Choroid plexus epithelial cell (primary cell): ENCODE measurements at regions not wholly inside any gene's neighbourhood (a gene's known extent, or its start where the extent isn't known, plus 50 kb on each side); places are given as distances from the start of the nearest gene placed in this dataset.

Experiments used
- DNase-seq: peaks from one replicate; pipeline ENCODE4 v3.0.0-alpha.2; 2010; ENCODE audit warnings: low read depth
- H3K4me3 ChIP-seq: 2 replicates; pipeline ENCODE4 v1.5.1; 2011; ENCODE audit warnings: low read depth, mild to moderate bottlenecking, control low read depth, low read length, moderate library complexity
- CTCF ChIP-seq: conservative IDR thresholded peaks from 2 replicates; pipeline ENCODE4 v1.5.1; 2011; ENCODE audit warnings: low read depth, mild to moderate bottlenecking, control low read depth, inconsistent platforms, low read length, moderate library complexity

GRCh38 chr2:18731666-18732065, 142.3 kb upstream of the NT5C1B start:
- no peak for DNase-seq
- no peak for TF ChIP-seq CTCF
- no peak overlapping the region for H3K4me3 ChIP-seq

GRCh38 chr2:18724371-18725145, 135.2 kb upstream of the NT5C1B start:
- DNase-seq = no peak
- H3K4me3 ChIP-seq = no peak overlapping the region
- no peak for TF ChIP-seq CTCF

- no peak for DNase-seq
- no peak for TF ChIP-seq CTCF
- no peak overlapping the region for H3K4me3 ChIP-seq
These were observed 133.8 kb upstream of the NT5C1B start for GRCh38 chr2:18723219-18723618.

- no peak for TF ChIP-seq CTCF
- no peak overlapping the region for H3K4me3 ChIP-seq
- peak; percentile 39 for DNase-seq
These were observed 132.7 kb upstream of the NT5C1B start for GRCh38 chr2:18722101-18722500.

GRCh38 chr2:18721038-18721922, 131.9 kb upstream of the NT5C1B start:
- no peak overlapping the region for H3K4me3 ChIP-seq
- peak; percentile 70 for DNase-seq
- TF ChIP-seq CTCF = no peak

GRCh38 chr2:18719978-18720775, 130.8 kb upstream of the NT5C1B start:
- no peak overlapping the region for H3K4me3 ChIP-seq
- TF ChIP-seq CTCF = no peak
- DNase-seq = peak; percentile 67
